NCI-H460 (cell line): ENCODE measurements at regions not wholly inside any gene's neighbourhood (a gene's known extent, or its start where the extent isn't known, plus 50 kb on each side); places are given as distances from the start of the nearest gene placed in this dataset.

Experiments used
- DNase-seq: peaks from one replicate; pipeline ENCODE4 v3.0.0-alpha.2; 2016; ENCODE audit warnings: low read depth; ENCODE audit errors: extremely low read depth

DNA sequence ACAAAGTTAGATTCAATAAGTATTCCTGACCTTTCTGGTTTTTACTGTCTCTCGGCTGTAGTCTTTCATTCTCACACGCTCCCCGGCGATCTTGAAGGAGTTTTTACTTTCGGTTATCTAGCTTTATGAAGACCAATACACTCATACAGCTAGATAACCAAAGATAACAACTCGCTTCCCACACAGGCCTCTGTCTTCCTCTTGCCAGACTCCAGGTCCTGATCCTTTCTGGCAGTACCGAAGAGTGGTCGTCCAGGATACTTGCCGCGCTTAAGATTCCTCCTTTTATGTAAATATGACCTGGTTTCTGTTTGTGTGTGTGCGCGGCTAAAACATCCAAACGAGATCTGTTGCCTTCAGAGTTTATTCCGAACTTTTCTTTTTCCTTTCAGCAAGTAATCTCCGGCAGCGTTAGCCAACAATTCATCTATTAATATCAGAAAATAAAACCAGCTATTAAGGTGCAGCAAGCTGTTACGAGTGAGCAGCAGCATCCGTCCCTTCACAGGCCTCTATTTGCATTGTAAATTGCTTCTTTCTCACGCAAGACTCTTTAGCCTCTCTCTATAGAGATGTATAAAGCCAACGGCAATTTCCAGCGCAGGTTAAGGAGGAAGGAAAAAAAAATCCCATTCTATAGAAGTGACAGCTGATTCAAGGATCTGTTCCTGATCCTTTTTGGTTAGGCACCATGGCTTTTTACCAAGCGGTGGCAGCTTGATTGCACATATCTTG lies 216.1 kb downstream of the MEF2C start:
- peak; percentile 38 for DNase-seq

- DNase-seq: peak; percentile 86
Observed at GRCh38 chr5:88665750-88666215, 217.2 kb downstream of the MEF2C start.

GRCh38 chr5:88664645-88665044 lies 218.3 kb downstream of the MEF2C start:
- no peak for DNase-seq

GRCh38 chr5:88663793-88664216 lies 219.2 kb downstream of the MEF2C start:
- peak; percentile 65 for DNase-seq

GRCh38 chr5:88662846-88663245 lies 220.1 kb downstream of the MEF2C start:
- peak; percentile 91 for DNase-seq

GRCh38 chr5:88661806-88662207 lies 221.2 kb downstream of the MEF2C start:
- no peak for DNase-seq

DNA sequence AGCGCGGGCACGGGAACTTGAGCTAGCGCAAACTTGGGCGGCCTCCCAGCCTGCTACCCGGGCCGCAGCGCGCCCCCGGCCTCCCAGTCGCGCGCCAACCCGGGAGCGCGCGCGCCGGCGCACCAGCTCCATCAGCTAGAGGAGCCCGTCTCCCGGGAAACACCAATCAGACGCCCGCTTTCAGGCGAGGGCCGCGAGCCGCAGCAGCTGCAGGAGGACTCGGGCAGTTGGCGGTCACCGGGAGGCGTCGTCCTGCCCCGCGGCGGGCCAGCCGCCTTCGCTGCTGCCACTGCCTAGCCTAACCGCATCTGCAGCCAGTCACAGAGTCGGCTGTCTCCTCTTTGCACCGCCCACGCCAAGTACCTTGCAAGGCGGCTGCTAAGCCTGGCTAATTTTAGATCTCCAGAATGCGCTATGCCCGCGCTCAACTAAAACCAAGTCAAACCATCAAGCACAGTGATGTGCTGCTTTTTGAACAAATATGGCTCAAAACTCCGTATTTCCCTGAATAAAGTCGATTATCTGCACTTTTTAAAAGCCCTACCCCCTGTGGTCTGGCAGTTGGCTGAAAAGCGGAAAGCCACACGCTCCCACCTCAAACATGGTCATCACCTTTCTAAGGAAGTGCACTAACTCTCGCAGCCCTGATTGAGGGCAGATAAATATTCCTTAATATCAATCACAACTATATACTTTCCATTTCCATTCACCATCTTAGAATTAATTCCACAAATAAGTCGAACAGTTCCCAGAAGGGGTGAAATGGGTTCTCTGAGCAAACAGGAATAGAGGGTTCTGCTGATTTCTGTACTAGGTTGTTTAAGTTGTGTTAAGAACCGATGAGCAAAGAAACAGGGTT lies 221.8 kb downstream of the MEF2C start:
- DNase-seq: peak; percentile 97

DNA sequence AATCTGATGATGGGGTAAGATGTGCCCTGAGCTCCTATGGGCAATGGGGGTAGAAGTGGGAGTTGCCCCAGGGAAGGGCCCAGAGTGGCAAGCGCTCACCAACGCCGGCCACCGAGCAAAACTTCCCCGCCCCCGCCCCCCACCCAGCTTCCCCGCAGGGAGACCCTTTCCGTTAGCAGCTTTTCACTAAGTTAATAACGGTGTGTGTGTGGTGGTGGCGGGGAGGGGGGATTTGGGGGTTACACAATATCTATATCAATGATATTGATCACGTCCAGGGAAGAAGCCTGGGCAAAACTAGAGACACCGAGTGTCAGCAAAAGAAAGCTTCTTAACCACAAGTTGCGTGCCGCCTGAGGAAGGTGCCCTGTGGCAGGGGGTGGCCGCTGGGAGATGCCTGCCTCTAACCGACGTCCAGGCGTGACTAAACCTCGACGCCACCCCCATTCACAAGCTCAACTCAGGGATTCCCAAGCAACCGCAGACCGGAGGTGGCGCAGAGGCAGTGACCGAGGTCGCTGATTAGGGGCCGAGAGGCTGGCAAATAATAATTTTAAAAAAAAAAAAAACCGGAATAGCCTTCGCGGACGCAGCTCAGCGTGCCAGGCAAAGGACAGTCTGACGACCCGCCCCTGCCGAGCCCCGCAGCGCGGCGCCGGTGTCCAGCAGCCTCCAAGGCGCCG lies 222.6 kb downstream of the MEF2C start:
- peak; percentile 87 for DNase-seq

GRCh38 chr5:88659529-88660263 lies 223.3 kb downstream of the MEF2C start:
- DNase-seq: no peak

DNA sequence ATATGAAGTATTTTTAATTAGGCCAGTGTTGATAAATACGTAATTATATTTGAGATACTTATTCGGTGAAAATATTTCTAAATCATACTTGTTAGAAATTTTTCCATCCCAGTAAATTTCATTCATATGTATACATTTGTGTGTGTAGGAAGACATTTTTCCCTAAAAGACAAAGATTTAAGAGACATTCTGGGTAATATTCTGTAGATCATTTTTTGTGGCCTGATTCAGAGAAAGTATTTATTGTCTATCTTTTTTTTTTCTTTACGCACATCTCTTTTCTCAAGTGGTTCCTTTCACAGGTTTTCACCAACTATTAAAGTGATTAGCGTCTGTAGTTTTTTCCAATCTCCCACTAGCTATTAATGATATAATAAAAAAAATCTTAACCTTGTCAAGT lies 224.1 kb downstream of the MEF2C start:
- no peak for DNase-seq

DNA sequence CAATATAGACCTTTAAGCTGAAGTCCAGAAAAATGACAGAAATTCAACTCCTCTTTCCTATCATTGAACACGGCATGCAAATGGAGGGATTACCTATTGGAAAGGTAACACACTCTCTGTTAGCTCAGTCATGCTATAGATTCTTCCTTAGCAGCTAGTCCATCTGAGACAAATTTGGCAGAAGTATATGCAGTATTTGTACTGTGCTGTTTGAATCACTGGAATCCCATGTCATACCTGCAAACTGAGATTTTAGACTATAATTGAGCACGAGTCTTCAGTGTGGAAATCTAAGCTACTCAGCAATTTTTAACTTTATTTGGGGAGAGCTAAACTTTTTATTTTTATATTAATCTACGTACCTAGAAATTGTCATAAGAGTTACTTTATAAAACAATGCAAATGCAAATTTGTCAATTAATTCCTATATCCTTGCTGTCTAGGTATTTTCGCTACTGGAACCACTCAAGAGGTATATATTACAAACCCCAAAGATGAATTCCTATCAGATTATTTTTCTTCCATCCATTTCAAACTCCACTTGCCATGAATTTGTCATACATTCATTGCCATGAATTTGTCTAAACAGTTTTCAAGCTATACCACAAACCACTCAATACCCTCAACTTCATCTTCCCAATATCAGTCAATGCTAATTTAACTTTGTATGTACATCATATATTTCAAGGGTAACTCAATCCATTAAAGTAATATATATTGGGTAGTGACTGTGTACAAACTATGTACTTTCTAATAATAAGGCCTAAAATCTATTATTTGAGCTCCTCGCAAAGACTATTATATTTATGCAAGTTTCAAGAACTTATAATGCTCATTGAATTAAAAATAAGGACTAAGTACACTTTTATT lies 224.8 kb downstream of the MEF2C start:
- no peak for DNase-seq

GRCh38 chr5:88657136-88657535 lies 225.8 kb downstream of the MEF2C start:
- no peak for DNase-seq

- no peak for DNase-seq
Observed at GRCh38 chr5:88656221-88656950, 226.6 kb downstream of the MEF2C start.

GRCh38 chr5:88653471-88653870 lies 229.5 kb downstream of the MEF2C start:
- no peak for DNase-seq

DNA sequence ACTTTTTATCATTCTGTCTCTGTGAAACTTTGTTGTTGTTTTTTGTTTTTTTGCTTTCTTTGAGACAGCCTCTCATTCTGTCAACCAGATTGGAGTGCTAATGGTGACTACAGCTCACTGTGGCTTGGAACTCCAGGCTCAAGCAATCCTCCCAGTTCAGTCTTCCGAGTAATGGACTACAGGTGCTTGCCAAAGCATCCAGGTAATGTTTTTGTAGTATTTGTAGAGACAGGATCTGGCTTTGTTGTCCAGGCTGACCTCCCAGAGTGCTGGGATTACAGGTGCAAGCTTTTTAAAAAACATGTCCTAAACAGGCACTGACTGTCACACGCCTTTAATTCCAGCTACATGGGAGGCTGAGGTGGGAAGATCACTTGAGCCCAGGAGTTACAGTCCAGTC lies 235.1 kb downstream of the MEF2C start:
- no peak for DNase-seq

DNA sequence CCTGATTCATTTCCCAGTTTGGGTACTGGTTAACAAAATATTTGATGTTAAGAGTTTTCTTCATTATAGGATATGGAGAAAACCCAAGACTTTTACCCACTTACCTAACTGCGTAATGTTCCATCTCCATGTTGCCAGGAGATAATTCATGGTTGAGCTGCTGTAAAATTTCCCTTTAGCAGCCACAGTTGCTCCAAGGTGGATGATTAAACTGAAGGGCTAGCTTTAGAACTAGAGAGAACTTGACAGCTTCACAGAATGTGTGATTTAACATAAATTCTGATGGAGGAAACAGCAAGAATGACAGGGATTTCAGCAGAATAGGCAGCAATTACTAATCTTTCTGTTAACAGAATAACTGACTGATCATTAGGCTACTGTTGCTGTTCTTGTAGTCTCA lies 236.1 kb downstream of the MEF2C start:
- DNase-seq: no peak

GRCh38 chr5:88644676-88645075 lies 238.3 kb downstream of the MEF2C start:
- DNase-seq: no peak

- DNase-seq: peak; percentile 12
Observed at GRCh38 chr5:88643315-88643714, 239.7 kb downstream of the MEF2C start.

- DNase-seq: no peak
Observed at GRCh38 chr5:88634014-88634413, 249.0 kb downstream of the MEF2C start.
